Activated B cell treated with CpG ODN at 0.5 μM for 24 hours (primary cell): ENCODE measurements at regions not wholly inside any gene's neighbourhood (a gene's known extent, or its start where the extent isn't known, plus 50 kb on each side); places are given as distances from the start of the nearest gene placed in this dataset.

Source experiments
- ATAC-seq: fragments of 200-7000 bp; cut with Tn5 transposase; one replicate; pipeline ENCODE4 v1.10.0; 2021; ENCODE audit warnings: low read depth, mild to moderate bottlenecking, moderate library complexity
- CTCF ChIA-PET: fragments of 350-600 bp; sonication (Branson Sonifier 250); formaldehyde crosslinking; loops from one replicate; lab custom pipeline; 2021; ENCODE audit warnings: antibody characterized with exemption; lab: Charles Lee
- POLR2A ChIA-PET: fragments of 350-600 bp; sonication (Branson Sonifier 250); formaldehyde crosslinking; loops from one replicate; lab custom pipeline; 2021; ENCODE audit warnings: antibody characterized with exemption; lab: Charles Lee
- DNase-seq: peaks from one replicate; pipeline ENCODE4 v3.0.0; 2022
- H3K27ac Mint-ChIP-seq: one replicate; pipeline ENCODE4 v1.8.0; 2020; ENCODE audit warnings: mixed read lengths
- H3K27me3 Mint-ChIP-seq: one replicate; pipeline ENCODE4 v1.8.0; 2021; ENCODE audit warnings: mixed read lengths
- H3K36me3 Mint-ChIP-seq: one replicate; pipeline ENCODE4 v1.8.0; 2021; ENCODE audit warnings: low read depth, mixed read lengths
- H3K4me1 Mint-ChIP-seq: one replicate; pipeline ENCODE4 v1.8.0; 2021; ENCODE audit warnings: mixed read lengths
- H3K4me3 Mint-ChIP-seq: one replicate; pipeline ENCODE4 v1.8.0; 2020; ENCODE audit warnings: mild to moderate bottlenecking, mixed read lengths
- H3K9me3 Mint-ChIP-seq: one replicate; pipeline ENCODE4 v1.8.0; 2020; ENCODE audit warnings: mixed read lengths
- CTCF ChIP-seq: fragments of 200-600 bp; IDR thresholded peaks from one replicate; pipeline ENCODE4 v1.8.0; 2022; ENCODE audit warnings: antibody characterized with exemption, mild to moderate bottlenecking
- intact Hi-C: fragments of 100-400 bp; cut with micrococcal nuclease; formaldehyde crosslinking; loops from one replicate; pipeline ENCODE4 v1.15.1; 2024

GRCh38 chr6:81818901-81819361 is 66.5 kb upstream of the TENT5A start:
- H3K36me3 Mint-ChIP-seq, result no peaks in the 10 kb centered on the region
- intact Hi-C loops, result no loop called here
- ATAC-seq (peak; percentile 33), DNase-seq (no peak)
- peak overlapping the region; percentile 27 for H3K27ac Mint-ChIP-seq
- CTCF ChIA-PET, result no interaction called here
- no peak for TF ChIP-seq CTCF
- H3K27me3 Mint-ChIP-seq, result no peaks in the 10 kb centered on the region
- no peak overlapping the region for H3K4me3 Mint-ChIP-seq
- no peaks in the 10 kb centered on the region for H3K9me3 Mint-ChIP-seq
- peaks cover 36% of the 10 kb centered on the region for H3K4me1 Mint-ChIP-seq
- POLR2A ChIA-PET, result interaction anchor here (1.3 kb wide), 1 partner anchor 66 kb away, joined by 3 read pairs; no protein-coding TSS in a partner anchor

GRCh38 chr6:81816380-81816779 is 63.9 kb upstream of the TENT5A start:
- no peak overlapping the region for H3K4me3 Mint-ChIP-seq
- intact Hi-C loops, result no loop called here
- ATAC-seq (no peak), DNase-seq (no peak)
- H3K4me1 Mint-ChIP-seq, result peaks cover 37% of the 10 kb centered on the region
- H3K27me3 Mint-ChIP-seq, result no peaks in the 10 kb centered on the region
- no peaks in the 10 kb centered on the region for H3K9me3 Mint-ChIP-seq
- POLR2A ChIA-PET, result no interaction called here
- H3K27ac Mint-ChIP-seq, result no peak overlapping the region
- TF ChIP-seq CTCF, result no peak
- no peaks in the 10 kb centered on the region for H3K36me3 Mint-ChIP-seq
- CTCF ChIA-PET, result no interaction called here

GRCh38 chr6:81814370-81815076 is 62.0 kb upstream of the TENT5A start:
- ChIA-PET CTCF (no interaction called here), POLR2A (interaction anchor here (0.6 kb wide), 1 partner anchor 172 kb away, joined by 5 read pairs; no protein-coding TSS in a partner anchor)
- H3K36me3 Mint-ChIP-seq, result no peaks in the 10 kb centered on the region
- intact Hi-C loops, result no loop called here
- no peak for DNase-seq
- H3K4me3 Mint-ChIP-seq, result no peak overlapping the region
- peaks cover 27% of the 10 kb centered on the region for H3K4me1 Mint-ChIP-seq
- TF ChIP-seq CTCF, result no peak
- ATAC-seq, result no peak
- no peaks in the 10 kb centered on the region for H3K27me3 Mint-ChIP-seq
- no peaks in the 10 kb centered on the region for H3K9me3 Mint-ChIP-seq
- H3K27ac Mint-ChIP-seq, result no peak overlapping the region

- no peak overlapping the region for H3K27ac Mint-ChIP-seq
- H3K4me3 Mint-ChIP-seq, result no peak overlapping the region
- DNase-seq (no peak), ATAC-seq (no peak)
- TF ChIP-seq CTCF, result no peak
- peaks cover 28% of the 10 kb centered on the region for H3K4me1 Mint-ChIP-seq
- no peaks in the 10 kb centered on the region for H3K9me3 Mint-ChIP-seq
- no peaks in the 10 kb centered on the region for H3K36me3 Mint-ChIP-seq
- ChIA-PET POLR2A (no interaction called here), CTCF (no interaction called here)
- no peaks in the 10 kb centered on the region for H3K27me3 Mint-ChIP-seq
- intact Hi-C loops, result no loop called here
These were observed 60.8 kb upstream of the TENT5A start for GRCh38 chr6:81813305-81813704.

- intact Hi-C loops, result no loop called here
These were observed 59.9 kb upstream of the TENT5A start for GRCh38 chr6:81812401-81812800.

More at GRCh38 chr6:81812401-81812800, 59.9 kb upstream of the TENT5A start:
- DNase-seq (no peak), ATAC-seq (no peak)
- Mint-ChIP-seq H3K4me1 (peaks cover 32% of the 10 kb centered on the region), H3K4me3 (peak overlapping the region; percentile 2), H3K27me3 (no peaks in the 10 kb centered on the region), H3K9me3 (no peaks in the 10 kb centered on the region), H3K36me3 (no peaks in the 10 kb centered on the region), H3K27ac (no peak overlapping the region)
- TF ChIP-seq CTCF, result no peak
- ChIA-PET CTCF (interaction anchor here (2.4 kb wide), 1 partner anchor 59 kb away, joined by 6 read pairs; no protein-coding TSS in a partner anchor), POLR2A (no interaction called here)
